ENCODE measurements at regions not wholly inside any gene's neighbourhood (a gene's known extent, or its start where the extent isn't known, plus 50 kb on each side); places are given as distances from the start of the nearest gene placed in this dataset.

DNA sequence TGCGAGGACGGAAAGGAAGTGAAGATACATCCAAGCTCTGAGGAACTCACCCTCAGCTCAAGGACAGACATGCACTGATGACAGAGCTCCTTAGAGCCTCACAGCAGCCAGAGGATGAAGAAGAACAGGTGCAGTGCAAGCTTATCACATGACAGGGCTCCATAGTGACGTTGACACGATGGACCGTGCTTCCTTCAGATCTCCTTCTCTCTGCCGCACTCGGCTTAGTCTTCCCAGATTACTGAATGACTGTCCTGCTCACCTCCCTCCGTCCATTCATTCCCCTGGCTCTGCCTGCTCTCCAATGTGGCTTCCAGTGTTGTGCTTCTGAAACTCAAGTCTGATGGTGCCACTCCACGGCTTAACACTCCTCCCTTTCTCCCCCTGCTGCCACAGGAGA lies 161.5 kb upstream of the PFKP start:
- no peaks in the 10 kb centered on the region for H3K9me3 ChIP-seq (ENCODE audit: control insufficient read depth, insufficient read depth, low read depth, low read length)
- CTCF ChIA-PET: no interaction called here
- no peaks in the 10 kb centered on the region for H3K4me1 ChIP-seq (ENCODE audit: control insufficient read depth, insufficient read depth, low read length)
- H3K27ac ChIP-seq (ENCODE audit: extremely low read depth, low read depth, low read length): no peak overlapping the region
- TF ChIP-seq ZNF335 (tag by site-specific recombination; conservative IDR thresholded peaks at IDR 0.05) (no peak), ZNF701 (tag by site-specific recombination; IDR thresholded peaks at IDR 0.05) (no peak), OSR2 (tag by site-specific recombination; IDR thresholded peaks at IDR 0.05) (no peak), ZNF10 (tag by site-specific recombination; IDR thresholded peaks at IDR 0.05) (no peak), ZNF792 (tag by site-specific recombination; IDR thresholded peaks at IDR 0.05) (no peak), ZNF133 (tag by site-specific recombination; IDR thresholded peaks at IDR 0.05) (no peak), ZNF747 (tag by site-specific recombination; IDR thresholded peaks at IDR 0.05) (no peak), TRIM28 (IDR thresholded peaks at IDR 0.05; ENCODE audit: borderline replicate concordance, low read length) (no peak), MEIS1 (CRISPR knock-in tag; IDR thresholded peaks at IDR 0.05; ENCODE audit: borderline replicate concordance) (no peak), INSM2 (tag by site-specific recombination; IDR thresholded peaks at IDR 0.05) (no peak), REPIN1 (tag by site-specific recombination; IDR thresholded peaks at IDR 0.05; ENCODE audit: low read depth) (no peak), ZNF629 (tag by site-specific recombination; IDR thresholded peaks at IDR 0.05) (no peak), IKZF3 (tag by site-specific recombination; IDR thresholded peaks at IDR 0.05) (no peak), ZNF302 (tag by site-specific recombination; IDR thresholded peaks at IDR 0.05; ENCODE audit: low read depth) (no peak), KLF8 (tag by site-specific recombination; IDR thresholded peaks at IDR 0.05) (no peak)
- TF ChIP-seq, protein P1, sequence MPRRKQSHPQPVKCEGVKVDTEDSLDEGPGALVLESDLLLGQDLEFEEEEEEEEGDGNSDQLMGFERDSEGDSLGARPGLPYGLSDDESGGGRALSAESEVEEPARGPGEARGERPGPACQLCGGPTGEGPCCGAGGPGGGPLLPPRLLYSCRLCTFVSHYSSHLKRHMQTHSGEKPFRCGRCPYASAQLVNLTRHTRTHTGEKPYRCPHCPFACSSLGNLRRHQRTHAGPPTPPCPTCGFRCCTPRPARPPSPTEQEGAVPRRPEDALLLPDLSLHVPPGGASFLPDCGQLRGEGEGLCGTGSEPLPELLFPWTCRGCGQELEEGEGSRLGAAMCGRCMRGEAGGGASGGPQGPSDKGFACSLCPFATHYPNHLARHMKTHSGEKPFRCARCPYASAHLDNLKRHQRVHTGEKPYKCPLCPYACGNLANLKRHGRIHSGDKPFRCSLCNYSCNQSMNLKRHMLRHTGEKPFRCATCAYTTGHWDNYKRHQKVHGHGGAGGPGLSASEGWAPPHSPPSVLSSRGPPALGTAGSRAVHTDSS (tag by site-specific recombination; IDR thresholded peaks at IDR 0.05): no peak
- no peaks in the 10 kb centered on the region for H3K36me3 ChIP-seq (ENCODE audit: control insufficient read depth in 2 of 2, insufficient read depth in 1 of 2, low read length in 2 of 2)
- POLR2A ChIA-PET: no interaction called here
- H3K4me3 ChIP-seq (ENCODE audit: low read depth, low read length): no peak overlapping the region

DNA sequence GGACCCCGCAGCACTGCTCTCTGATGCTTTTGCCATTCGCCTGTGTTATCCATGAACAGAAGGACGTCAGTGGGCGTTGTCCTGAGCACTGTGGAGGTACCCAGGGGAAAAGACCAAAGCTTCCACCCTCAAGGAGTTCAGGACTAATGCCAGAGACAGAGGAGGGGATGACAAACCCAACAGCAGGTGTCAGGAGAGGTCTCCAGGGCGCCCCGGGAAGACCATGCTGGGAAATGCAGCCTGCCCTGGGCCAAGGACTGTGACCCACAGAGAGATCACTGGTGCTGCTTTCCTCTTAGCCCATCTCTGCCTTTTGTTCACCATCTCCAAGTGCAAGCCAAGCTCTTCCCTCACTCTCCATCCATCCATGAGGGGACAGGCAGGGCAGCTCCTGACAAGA lies 166.8 kb upstream of the PFKP start:
- Histone ChIP-seq H3K36me3 (ENCODE audit: control insufficient read depth in 2 of 2, insufficient read depth in 1 of 2, low read length in 2 of 2) (no peaks in the 10 kb centered on the region), H3K4me1 (ENCODE audit: control insufficient read depth, insufficient read depth, low read length) (no peaks in the 10 kb centered on the region), H3K4me3 (ENCODE audit: low read depth, low read length) (no peak overlapping the region), H3K27ac (ENCODE audit: extremely low read depth, low read depth, low read length) (no peak overlapping the region), H3K9me3 (ENCODE audit: control insufficient read depth, insufficient read depth, low read depth, low read length) (no peaks in the 10 kb centered on the region)
- TF ChIP-seq ZNF391 (tag by site-specific recombination; IDR thresholded peaks at IDR 0.05; ENCODE audit: borderline replicate concordance, low read depth): no peak
- no peak for TF ChIP-seq BCL11B (tag by site-specific recombination; IDR thresholded peaks at IDR 0.05; ENCODE audit: low read depth)
- TF ChIP-seq SP3 (tag by site-specific recombination; IDR thresholded peaks at IDR 0.05): no peak
- TF ChIP-seq ZNF571 (tag by site-specific recombination; IDR thresholded peaks at IDR 0.05): no peak
- no peak for TF ChIP-seq SALL2 (tag by site-specific recombination; IDR thresholded peaks at IDR 0.05; ENCODE audit: borderline replicate concordance)
- TF ChIP-seq ZNF2 (tag by site-specific recombination; IDR thresholded peaks at IDR 0.05): no peak
- TF ChIP-seq ZNF184 (tag by site-specific recombination; IDR thresholded peaks at IDR 0.05): no peak
- TF ChIP-seq OSR2 (tag by site-specific recombination; IDR thresholded peaks at IDR 0.05): no peak
- no peak for TF ChIP-seq ZNF121 (tag by site-specific recombination; IDR thresholded peaks at IDR 0.05)
- no peak for TF ChIP-seq ZFP41 (tag by site-specific recombination; IDR thresholded peaks at IDR 0.05; ENCODE audit: borderline replicate concordance)
- no peak for TF ChIP-seq ZNF670 (tag by site-specific recombination; IDR thresholded peaks at IDR 0.05; ENCODE audit: low read depth)
- ChIA-PET POLR2A (no interaction called here), CTCF (no interaction called here)
